Midbrain (tissue), 1 donor: ENCODE measurements at regions not wholly inside any gene's neighbourhood (a gene's known extent, or its start where the extent isn't known, plus 50 kb on each side); places are given as distances from the start of the nearest gene placed in this dataset.

Experiments used
- DNase-seq: peaks from one replicate; lab custom pipeline; 2025; lab: John Stamatoyannopoulos, UW

- no peak for DNase-seq
These were observed 1089.2 kb upstream of the PCDH9 start for GRCh38 chr13:68319384-68319783.

DNA sequence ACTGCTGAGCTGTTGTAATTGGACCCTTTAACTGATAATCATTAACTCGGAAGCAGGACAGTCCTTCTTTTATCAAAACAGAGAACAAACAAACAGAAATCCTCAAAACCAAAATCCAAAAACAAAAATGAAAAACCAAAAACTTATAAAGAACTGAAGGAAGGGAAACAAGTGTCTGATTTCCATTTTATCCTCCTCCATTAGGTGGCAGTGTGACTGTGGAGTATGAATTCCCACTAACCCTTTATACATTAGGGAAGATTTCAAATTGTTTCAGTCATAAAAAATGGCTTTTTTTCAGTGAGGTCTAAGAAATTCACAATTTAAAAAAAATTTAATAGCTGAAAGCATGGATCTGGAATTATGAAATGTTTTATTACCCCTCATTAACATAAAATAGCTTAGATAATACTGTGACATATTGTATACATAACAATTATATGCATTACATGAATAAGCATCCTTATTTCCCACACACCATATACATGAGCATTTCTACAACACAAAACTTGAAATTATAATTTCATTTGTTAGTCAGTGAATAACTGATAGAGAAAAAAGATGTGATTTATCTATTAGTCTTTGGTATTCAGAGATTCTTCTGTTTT is 1074.3 kb upstream of the PCDH9 start:
- peak; percentile 4 for DNase-seq

- no peak for DNase-seq
These were observed 1063.5 kb upstream of the PCDH9 start for GRCh38 chr13:68293631-68294030.

DNA sequence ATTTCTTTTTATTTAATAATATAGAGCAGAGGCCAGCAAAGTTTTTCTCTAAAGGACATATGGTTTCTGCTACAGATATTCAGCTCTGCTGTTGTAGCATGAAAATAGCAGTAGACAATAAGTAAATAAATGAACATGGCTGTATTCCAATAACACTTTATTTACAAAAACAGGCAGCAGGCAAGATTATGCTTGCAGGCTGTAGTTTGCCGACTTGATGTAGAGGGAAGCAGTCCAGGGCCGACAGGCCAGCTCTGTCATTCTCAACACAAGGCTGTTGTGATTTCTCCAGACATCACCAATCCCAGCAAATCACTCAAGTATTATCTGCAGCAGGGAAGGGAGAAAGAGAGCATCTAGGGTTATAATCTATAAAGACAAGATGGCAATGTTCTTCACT is 1062.5 kb upstream of the PCDH9 start:
- no peak for DNase-seq

DNA sequence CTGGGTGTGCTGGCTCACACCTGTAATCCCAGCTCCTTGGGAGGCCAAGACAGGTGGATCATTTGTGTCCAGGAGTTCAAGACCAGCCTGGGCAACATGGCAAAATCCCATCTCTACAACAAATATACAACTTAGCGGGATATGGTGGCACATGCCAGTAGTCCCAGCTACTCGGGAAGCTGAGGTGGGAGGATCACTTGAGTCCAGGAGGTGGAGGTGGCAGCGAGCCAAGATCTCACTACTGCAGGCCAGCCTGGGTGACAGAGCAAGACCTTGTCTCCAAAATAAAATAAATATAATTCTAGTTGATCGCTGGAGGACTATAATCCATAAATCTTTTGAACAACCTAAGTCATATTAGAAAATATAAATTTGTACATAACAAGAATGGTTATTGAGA is 1061.5 kb upstream of the PCDH9 start:
- no peak for DNase-seq

GRCh38 chr13:68275758-68276157 is 1045.6 kb upstream of the PCDH9 start:
- DNase-seq = no peak

GRCh38 chr13:68272652-68273051 is 1042.5 kb upstream of the PCDH9 start:
- no peak for DNase-seq

GRCh38 chr13:68264692-68265091 is 1034.6 kb upstream of the PCDH9 start:
- no peak for DNase-seq

- no peak for DNase-seq
These were observed 1031.0 kb upstream of the PCDH9 start for GRCh38 chr13:68261105-68261504.

GRCh38 chr13:68257111-68257842 is 1027.1 kb upstream of the PCDH9 start:
- no peak for DNase-seq

DNA sequence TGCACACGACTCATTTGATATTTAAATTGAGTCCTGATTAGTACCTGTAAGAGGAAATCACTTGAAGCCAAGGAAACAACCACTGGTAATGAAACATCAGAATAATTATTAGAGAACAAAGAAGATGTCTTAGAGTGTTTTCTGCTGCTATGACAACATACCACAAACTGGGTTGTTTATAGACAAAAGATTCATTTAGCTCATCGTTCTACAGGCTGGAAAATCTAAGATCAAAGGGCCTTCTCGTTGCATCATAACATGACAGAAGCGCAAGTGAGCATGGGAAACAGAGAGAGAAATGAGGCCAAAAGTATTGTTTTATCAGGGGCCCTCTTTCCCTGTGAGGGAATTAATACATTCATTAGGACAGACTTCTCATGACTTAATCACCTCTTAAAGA is 1024.0 kb upstream of the PCDH9 start:
- DNase-seq = no peak

DNA sequence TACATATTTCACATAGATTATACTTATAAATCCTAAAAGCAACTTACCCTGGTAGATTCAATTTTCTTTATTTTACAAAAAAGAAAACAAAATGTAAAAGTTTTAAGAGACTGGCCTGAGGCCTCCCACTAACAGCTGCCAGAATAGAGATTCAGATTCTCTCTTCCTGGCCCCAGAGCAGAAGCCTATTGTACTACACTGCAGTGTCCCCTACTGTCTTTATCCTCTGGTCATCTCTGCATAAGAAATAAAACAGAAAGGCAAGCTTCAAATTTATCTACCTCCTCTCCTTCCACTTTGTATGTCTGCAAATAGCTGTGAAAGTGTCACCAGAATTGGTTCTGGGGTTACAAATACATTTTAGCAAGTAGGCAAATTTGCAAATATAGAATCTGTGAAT is 1004.1 kb upstream of the PCDH9 start:
- no peak for DNase-seq

- no peak for DNase-seq
These were observed 1002.4 kb upstream of the PCDH9 start for GRCh38 chr13:68232351-68233130.

DNA sequence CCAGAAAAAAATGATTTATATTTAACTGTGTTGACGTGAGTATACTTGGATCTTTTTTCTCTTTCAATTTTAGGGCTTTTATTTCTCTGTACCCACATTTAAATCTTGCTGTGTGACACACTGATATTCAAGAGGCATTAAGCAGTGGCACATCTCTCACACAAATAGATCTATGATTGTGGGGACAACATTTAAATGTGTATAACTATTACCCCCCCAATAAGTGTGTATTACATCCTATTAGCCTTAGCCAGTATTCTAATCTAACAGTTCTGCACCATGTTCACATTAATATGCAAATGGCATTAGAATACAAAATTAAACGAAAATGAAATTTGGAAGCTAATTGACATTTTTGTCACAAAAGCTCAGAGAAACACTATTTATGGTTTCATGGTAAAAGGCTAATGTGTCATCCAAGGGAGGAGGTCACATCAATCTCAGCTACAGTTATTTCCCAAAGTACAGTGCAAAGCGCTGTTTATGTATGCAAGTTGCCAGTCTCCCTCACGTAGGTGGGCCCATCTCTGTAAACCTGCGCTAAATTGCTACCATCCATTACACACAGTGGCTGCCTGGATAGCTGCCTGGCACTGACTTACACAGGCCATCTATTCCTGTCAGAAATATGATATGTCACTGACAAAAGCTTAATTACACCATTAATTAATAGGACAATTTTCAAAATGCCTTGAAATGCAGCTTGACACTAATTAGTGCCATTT is 984.7 kb upstream of the PCDH9 start:
- no peak for DNase-seq

GRCh38 chr13:68199271-68199670 is 969.1 kb upstream of the PCDH9 start:
- no peak for DNase-seq

GRCh38 chr13:68190818-68191217 is 960.7 kb upstream of the PCDH9 start:
- DNase-seq = no peak

DNA sequence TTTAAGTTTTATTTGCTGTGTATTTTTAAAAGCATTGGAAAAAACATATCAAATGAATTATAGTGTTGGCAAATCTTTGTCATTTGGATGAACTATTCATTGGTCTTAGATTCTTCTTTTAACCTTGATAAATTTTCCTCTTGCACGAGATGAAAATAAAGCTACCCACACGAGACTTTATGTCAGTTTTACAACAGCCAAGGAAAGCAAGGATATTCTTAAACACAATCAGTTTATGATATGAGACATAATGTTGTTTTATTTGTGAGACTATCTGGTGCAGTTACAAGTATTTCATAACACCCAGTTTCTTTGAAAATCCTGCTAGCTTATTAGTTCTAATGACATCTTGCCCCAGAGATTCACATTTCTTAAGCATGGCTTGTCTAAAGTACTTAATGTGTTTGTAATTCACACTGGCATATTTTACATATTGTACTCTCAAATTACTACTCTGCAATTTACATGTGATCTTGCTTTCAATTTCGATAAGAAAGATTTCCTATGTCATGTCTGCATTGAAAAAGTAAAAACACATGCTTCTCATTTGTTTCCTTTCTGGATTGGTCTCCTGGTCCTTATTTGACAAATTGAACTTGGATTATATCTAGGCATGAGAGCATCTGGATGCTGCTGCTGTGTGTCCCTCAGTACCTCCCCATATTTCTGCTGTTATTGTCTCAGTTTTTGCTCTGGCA is 955.5 kb upstream of the PCDH9 start:
- no peak for DNase-seq

- DNase-seq = no peak
These were observed 946.3 kb upstream of the PCDH9 start for GRCh38 chr13:68176475-68176874.

GRCh38 chr13:68174893-68175292 is 944.8 kb upstream of the PCDH9 start:
- no peak for DNase-seq

DNA sequence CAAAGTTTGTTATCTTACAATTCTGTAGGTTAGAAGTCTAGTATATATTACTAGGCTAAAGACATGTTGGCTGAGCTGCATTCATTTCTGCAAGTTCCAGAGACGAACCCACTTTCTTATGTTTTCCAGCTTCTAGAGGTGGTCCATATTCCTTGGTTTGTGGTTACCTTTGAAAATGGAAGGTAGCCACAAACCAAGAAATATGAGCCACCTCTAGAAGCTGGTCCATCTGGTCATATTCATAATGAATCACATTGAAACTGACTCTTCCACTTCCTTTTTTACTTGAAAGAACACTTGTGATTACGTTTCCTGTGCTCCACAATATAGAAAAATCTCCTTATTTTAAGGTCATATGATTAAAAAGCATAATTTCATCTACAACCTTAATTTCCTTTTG is 943.0 kb upstream of the PCDH9 start:
- no peak for DNase-seq

- no peak for DNase-seq
These were observed 940.8 kb upstream of the PCDH9 start for GRCh38 chr13:68170961-68171360.

DNA sequence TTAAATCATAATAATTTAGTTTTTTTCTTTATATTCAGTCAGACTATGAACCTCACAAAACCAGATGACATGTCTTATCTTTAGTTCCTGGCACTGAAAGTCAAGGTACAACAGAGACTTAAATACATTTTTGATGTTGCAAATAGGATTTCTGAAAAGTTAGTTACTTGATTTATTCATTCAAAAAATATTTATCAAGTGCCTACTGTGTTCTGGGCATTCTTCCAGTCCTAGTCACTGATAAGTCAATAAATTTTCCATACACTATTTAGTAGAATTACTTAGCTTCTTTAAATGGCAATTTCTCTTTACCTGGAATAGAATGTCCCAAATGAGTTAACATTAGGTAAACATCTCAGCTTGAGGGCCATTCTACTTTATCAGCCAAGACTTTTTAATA is 938.3 kb upstream of the PCDH9 start:
- no peak for DNase-seq
